Mammary epithelial cell (primary cell): ENCODE measurements at regions not wholly inside any gene's neighbourhood (a gene's known extent, or its start where the extent isn't known, plus 50 kb on each side); places are given as distances from the start of the nearest gene placed in this dataset.

ENCODE experiments used
- EZH2 ChIP-seq: IDR thresholded peaks from 2 replicates; pipeline ENCODE4 v1.6.1; 2012; ENCODE audit warnings: low read length, inconsistent platforms, borderline replicate concordance
- TF ChIP-seq, protein P1 (sequence below), 2 donors: IDR thresholded peaks in 1 of 2; conservative IDR thresholded peaks in 1 of 2; 2 replicates each; pipeline ENCODE4 v1.5.1; 2011 to 2012; ENCODE audit warnings: inconsistent platforms in 2 of 2, low read length in 2 of 2, mild to moderate bottlenecking in 2 of 2, control low read depth in 1 of 2, low read depth in 1 of 2; ENCODE audit not compliant: insufficient read depth in 1 of 2; ENCODE audit errors: extremely low read depth in 1 of 2

DNA sequence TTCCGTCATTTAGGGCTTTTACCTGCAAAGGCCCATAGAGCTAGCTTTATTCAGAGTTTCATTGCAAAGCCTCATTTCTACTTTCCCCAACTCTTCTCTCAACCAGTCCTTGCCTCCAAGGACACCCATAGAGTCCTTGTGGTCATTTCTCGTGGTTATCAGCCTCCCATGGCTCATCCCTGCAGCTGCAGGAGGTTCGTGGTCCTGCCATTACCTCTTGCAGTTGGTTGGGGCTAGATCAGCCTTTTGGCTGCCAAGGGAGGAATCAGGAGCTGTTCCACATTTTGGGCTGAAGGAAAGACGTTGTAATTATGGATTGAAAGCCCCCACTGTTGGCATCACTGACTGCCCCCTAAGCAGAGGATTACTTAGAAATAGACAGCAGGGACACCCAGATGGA, 231.0 kb downstream of the MAN2A1 start:
- TF ChIP-seq, protein P1, sequence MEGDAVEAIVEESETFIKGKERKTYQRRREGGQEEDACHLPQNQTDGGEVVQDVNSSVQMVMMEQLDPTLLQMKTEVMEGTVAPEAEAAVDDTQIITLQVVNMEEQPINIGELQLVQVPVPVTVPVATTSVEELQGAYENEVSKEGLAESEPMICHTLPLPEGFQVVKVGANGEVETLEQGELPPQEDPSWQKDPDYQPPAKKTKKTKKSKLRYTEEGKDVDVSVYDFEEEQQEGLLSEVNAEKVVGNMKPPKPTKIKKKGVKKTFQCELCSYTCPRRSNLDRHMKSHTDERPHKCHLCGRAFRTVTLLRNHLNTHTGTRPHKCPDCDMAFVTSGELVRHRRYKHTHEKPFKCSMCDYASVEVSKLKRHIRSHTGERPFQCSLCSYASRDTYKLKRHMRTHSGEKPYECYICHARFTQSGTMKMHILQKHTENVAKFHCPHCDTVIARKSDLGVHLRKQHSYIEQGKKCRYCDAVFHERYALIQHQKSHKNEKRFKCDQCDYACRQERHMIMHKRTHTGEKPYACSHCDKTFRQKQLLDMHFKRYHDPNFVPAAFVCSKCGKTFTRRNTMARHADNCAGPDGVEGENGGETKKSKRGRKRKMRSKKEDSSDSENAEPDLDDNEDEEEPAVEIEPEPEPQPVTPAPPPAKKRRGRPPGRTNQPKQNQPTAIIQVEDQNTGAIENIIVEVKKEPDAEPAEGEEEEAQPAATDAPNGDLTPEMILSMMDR (conservative IDR thresholded peaks at IDR 0.05 in 1 of 2, IDR thresholded peaks at IDR 0.05 in 1 of 2; ENCODE audit: extremely low read depth in 1 of 2, insufficient read depth in 1 of 2, low read depth in 1 of 2, low read length in 2 of 2), result no peak
- no peak for TF ChIP-seq EZH2
